H1 (cell line): ENCODE measurements at regions not wholly inside any gene's neighbourhood (a gene's known extent, or its start where the extent isn't known, plus 50 kb on each side); places are given as distances from the start of the nearest gene placed in this dataset.

ENCODE experiments used
- BACH1 ChIP-seq: IDR thresholded peaks from 2 replicates; pipeline ENCODE4 v1.6.1; 2012; ENCODE audit warnings: low read length, improper control_type of control experiment
- CHD1 ChIP-seq: IDR thresholded peaks from 2 replicates; pipeline ENCODE4 v1.6.1; 2012; ENCODE audit warnings: low read depth, low read length, improper control_type of control experiment
- CTBP2 ChIP-seq: IDR thresholded peaks from 2 replicates; pipeline ENCODE4 v1.7.0; 2011; ENCODE audit warnings: borderline replicate concordance, mild to moderate bottlenecking, moderate library complexity, mixed read lengths, low read length; ENCODE audit not compliant: insufficient read depth, insufficient read length
- GABPA ChIP-seq: IDR thresholded peaks from 2 replicates; pipeline ENCODE4 v1.6.1; 2011; ENCODE audit warnings: mild to moderate bottlenecking, low read length, moderate library complexity, borderline replicate concordance; ENCODE audit not compliant: insufficient read depth
- HDAC2 ChIP-seq, 2 experiments: fragments of 300-600 bp in 1 of 2; sonication (generic) in 1 of 2; IDR thresholded peaks; 2 replicates each; pipeline ENCODE4 v1.6.1; 2011 to 2012; ENCODE audit warnings: low read depth in 2 of 2, low read length in 2 of 2, mild to moderate bottlenecking in 2 of 2, moderate library complexity in 2 of 2, borderline replicate concordance in 1 of 2, inconsistent platforms in 1 of 2
- MAX ChIP-seq: IDR thresholded peaks from 2 replicates; pipeline ENCODE4 v1.6.1; 2012; ENCODE audit warnings: inconsistent platforms
- RBBP5 ChIP-seq: IDR thresholded peaks from 2 replicates; pipeline ENCODE4 v1.7.1; 2012; ENCODE audit warnings: low read depth, mild to moderate bottlenecking, inconsistent platforms, low read length, moderate library complexity, borderline replicate concordance

GRCh38 chr2:8169443-8169842 is 512.4 kb upstream of the ID2 start (continued):
- TF ChIP-seq MAX (no peak), GABPA (no peak), CHD1 (no peak), HDAC2 (IDR thresholded peaks at IDR 0.05; ENCODE audit: borderline replicate concordance in 1 of 2, low read depth in 2 of 2, low read length in 2 of 2) (no peak), CTBP2 (no peak), BACH1 (no peak), RBBP5 (no peak)
